Lower leg skin (tissue), 4 donors: ENCODE measurements at regions not wholly inside any gene's neighbourhood (a gene's known extent, or its start where the extent isn't known, plus 50 kb on each side); places are given as distances from the start of the nearest gene placed in this dataset.

Experiments
- DNase-seq, 2 donors: peaks; one replicate each; pipeline ENCODE4 v3.0.0-alpha.2; 2019; ENCODE audit warnings: low spot score in 2 of 2
- H3K4me3 ChIP-seq: fragments of 200-600 bp; sonication (generic); 2 replicates; pipeline ENCODE4 v1.5.1; 2017; ENCODE audit warnings: mild to moderate bottlenecking, low read depth; ENCODE audit not compliant: poor library complexity, severe bottlenecking
- CTCF ChIP-seq, 3 donors: fragments of 450-650 bp; IDR thresholded peaks; one replicate each; pipeline ENCODE4 v1.5.1; 2016; ENCODE audit warnings: antibody characterized with exemption in 3 of 3, mild to moderate bottlenecking in 3 of 3, moderate library complexity in 2 of 3
- POLR2A ChIP-seq, 2 donors: fragments of 450-650 bp; IDR thresholded peaks; one replicate each; pipeline ENCODE4 v1.6.1; 2016 to 2017; ENCODE audit warnings: antibody characterized with exemption in 2 of 2, mild to moderate bottlenecking in 1 of 2, moderate library complexity in 1 of 2
- WGBS, 2 donors: methylation state at CpG; one replicate each; pipeline ENCODE4 v1.1.5; 2018; 5-methylcytosine and 5-hydroxymethylcytosine counted together
- intact Hi-C: fragments of 100-400 bp; cut with DNase I; formaldehyde crosslinking; loops from one replicate; pipeline ENCODE4 v1.15.0; 2023; ENCODE audit warnings: low total_unique reads

DNA sequence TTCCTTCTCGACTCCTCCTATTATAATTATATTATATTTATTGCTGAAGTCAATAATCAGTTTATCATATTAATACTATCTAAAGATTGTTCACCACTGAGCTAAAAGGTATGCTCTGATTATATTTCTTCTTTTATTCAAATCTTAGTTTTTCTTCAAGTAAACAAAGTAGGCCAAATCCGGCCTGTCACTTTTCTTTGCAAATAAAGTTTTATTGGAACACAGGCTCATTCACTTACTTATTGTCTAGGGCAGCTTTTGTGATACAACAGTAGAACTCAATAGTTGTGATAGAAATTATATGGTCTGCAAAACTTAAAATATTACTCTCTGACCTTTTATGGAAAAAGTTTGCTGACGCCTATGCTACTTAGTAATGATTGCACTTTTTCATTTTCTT lies 92.4 kb upstream of the DNAJC19 start:
- TF ChIP-seq POLR2A (IDR thresholded peaks at IDR 0.05) = no peak
- TF ChIP-seq CTCF (IDR thresholded peaks at IDR 0.05) = no peak
- DNase-seq = no peak
- WGBS, 2 donors = 90 to 91% methylated on average over 3 of the region's 3 CpGs
- intact Hi-C loops = no loop called here
- H3K4me3 ChIP-seq = no peak overlapping the region

DNA sequence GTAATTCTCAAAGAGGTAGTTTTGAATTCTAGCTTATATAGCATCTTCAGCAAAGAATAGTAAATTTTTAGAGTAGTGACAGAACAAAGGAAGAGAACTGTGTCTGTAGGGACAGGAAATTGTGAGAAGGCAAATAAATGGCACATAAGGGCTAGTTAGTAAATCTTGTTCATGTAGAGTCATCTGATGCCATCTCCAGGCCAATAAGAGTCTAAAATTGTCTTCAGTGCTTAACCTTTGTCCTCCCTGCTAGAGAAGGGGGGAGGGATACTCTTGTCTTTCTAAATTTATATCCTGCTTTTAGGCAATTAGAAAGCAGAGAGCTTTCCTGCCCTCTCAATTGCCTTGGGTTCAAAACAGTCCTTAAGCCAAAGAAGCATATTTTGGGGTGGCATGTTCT lies 87.0 kb upstream of the DNAJC19 start:
- intact Hi-C loops = no loop called here
- no peak for DNase-seq
- TF ChIP-seq CTCF (IDR thresholded peaks at IDR 0.05) (no peak), POLR2A (IDR thresholded peaks at IDR 0.05) (no peak)
- H3K4me3 ChIP-seq = no peak overlapping the region

DNA sequence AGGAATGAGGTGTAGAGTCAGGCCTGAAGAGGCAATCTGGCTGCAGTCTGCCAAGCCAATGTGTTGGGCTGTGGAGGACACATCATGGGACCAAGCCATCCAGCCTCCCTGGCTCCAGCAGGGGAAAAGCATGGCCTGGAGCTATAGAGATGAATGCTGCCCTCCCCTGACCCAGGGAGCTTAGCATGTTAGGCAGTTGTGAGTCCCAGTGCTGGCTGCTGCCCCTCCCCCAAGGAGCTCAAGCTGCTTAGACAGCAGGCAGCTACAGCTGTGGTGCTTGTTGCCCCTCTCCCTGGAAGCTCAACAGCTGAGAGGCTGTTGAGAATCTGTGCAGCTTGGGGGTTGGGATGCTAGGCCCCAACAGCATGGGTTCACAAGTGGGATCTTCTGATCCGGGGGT lies 85.6 kb upstream of the DNAJC19 start:
- TF ChIP-seq CTCF (IDR thresholded peaks at IDR 0.05) = no peak
- no peak for TF ChIP-seq POLR2A (IDR thresholded peaks at IDR 0.05)
- no peak overlapping the region for H3K4me3 ChIP-seq
- 85 to 100% methylated on average over 1 of the region's 1 CpG for WGBS, 2 donors
- intact Hi-C loops = no loop called here
- DNase-seq = no peak

GRCh38 chr3:181066143-181067087 lies 76.9 kb upstream of the DNAJC19 start:
- H3K4me3 ChIP-seq = no peak overlapping the region
- TF ChIP-seq CTCF (IDR thresholded peaks at IDR 0.05) = no peak
- TF ChIP-seq POLR2A (IDR thresholded peaks at IDR 0.05) = no peak
- no peak for DNase-seq
- 55 to 57% methylated on average over 4 of the region's 4 CpGs for WGBS, 2 donors
- intact Hi-C loops = no loop called here

DNA sequence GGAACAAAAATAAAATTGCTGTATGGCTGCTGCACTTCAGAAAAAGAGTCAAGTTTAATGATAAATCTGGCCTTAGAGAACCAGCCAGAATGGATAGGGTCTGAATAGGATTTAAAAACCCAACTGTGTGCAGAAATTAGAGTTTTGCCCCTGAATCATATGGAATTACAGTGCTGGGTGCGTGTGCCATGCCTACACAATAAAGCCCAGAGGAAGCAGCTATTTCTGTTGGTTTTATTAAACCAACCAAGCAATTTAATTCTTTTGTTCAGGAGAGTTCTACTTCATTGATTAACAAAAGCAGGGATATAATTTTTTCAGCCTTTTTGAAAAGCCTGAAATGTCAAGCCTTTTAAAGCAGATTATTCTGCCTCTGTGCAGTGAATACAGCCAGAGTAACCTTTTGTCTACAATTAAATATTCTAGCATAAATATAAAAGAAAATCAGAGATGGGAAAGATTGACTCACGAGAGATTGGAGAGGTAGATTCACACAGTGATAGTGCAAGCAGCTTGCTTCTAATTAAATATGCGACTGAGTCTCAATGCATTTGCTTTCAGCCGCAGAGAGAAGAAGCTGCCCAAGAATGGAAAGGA lies 66.7 kb upstream of the DNAJC19 start:
- intact Hi-C loops = no loop called here
- no peak for TF ChIP-seq CTCF (IDR thresholded peaks at IDR 0.05)
- TF ChIP-seq POLR2A (IDR thresholded peaks at IDR 0.05) = no peak
- no peak for DNase-seq
- H3K4me3 ChIP-seq = no peak overlapping the region
- 59 to 64% methylated on average over 4 of the region's 4 CpGs for WGBS, 2 donors
